ENCODE measurements at regions not wholly inside any gene's neighbourhood (a gene's known extent, or its start where the extent isn't known, plus 50 kb on each side); places are given as distances from the start of the nearest gene placed in this dataset.

- TF ChIP-seq TAF7 (optimal IDR thresholded peaks at IDR 0.05; ENCODE audit: borderline replicate concordance, low read depth, low read length) (no peak), GABPA (IDR thresholded peaks at IDR 0.05; ENCODE audit: borderline replicate concordance, insufficient read depth, low read length) (no peak), TCF12 (IDR thresholded peaks at IDR 0.05; ENCODE audit: low read depth, low read length) (no peak), BRCA1 (IDR thresholded peaks at IDR 0.05; ENCODE audit: low read depth, low read length) (no peak)
These were observed 159.8 kb upstream of the MTPN start (continued) for GRCh38 chr7:136136906-136137454.
